Jurkat, Clone E6-1 (cell line): ENCODE measurements at regions not wholly inside any gene's neighbourhood (a gene's known extent, or its start where the extent isn't known, plus 50 kb on each side); places are given as distances from the start of the nearest gene placed in this dataset.

Source experiments
- DNase-seq: peaks from one replicate; pipeline ENCODE4 v3.0.0-alpha.2; 2011; ENCODE audit warnings: low read depth, low spot score
- H3K4me3 ChIP-seq: 2 replicates; pipeline ENCODE4 v1.5.1; 2011; ENCODE audit warnings: mild to moderate bottlenecking, low read length, control low read depth, moderate library complexity

GRCh38 chr9:28882529-28882928 is 1309.2 kb upstream of the C9orf72 start:
- DNase-seq = no peak
- no peak overlapping the region for H3K4me3 ChIP-seq

- no peak overlapping the region for H3K4me3 ChIP-seq
- DNase-seq = no peak
Measured at GRCh38 chr9:28883234-28883633, 1310.0 kb upstream of the C9orf72 start.

GRCh38 chr9:28887188-28887884 is 1314.1 kb upstream of the C9orf72 start:
- no peak for DNase-seq
- H3K4me3 ChIP-seq = no peak overlapping the region

GRCh38 chr9:28888806-28889205 is 1315.5 kb upstream of the C9orf72 start:
- DNase-seq = no peak
- no peak overlapping the region for H3K4me3 ChIP-seq

GRCh38 chr9:28892538-28892937 is 1319.3 kb upstream of the C9orf72 start:
- no peak overlapping the region for H3K4me3 ChIP-seq

GRCh38 chr9:28899267-28899666 is 1326.0 kb upstream of the C9orf72 start:
- no peak overlapping the region for H3K4me3 ChIP-seq
- DNase-seq = no peak

More at GRCh38 chr9:28892538-28892937, 1319.3 kb upstream of the C9orf72 start:
- DNase-seq = no peak

GRCh38 chr9:28899926-28900325 is 1326.6 kb upstream of the C9orf72 start:
- H3K4me3 ChIP-seq = no peak overlapping the region

GRCh38 chr9:28900406-28900805 is 1327.1 kb upstream of the C9orf72 start:
- no peak overlapping the region for H3K4me3 ChIP-seq
- DNase-seq = no peak

More at GRCh38 chr9:28899926-28900325, 1326.6 kb upstream of the C9orf72 start:
- no peak for DNase-seq

- no peak for DNase-seq
- no peak overlapping the region for H3K4me3 ChIP-seq
Measured at GRCh38 chr9:28909526-28909925, 1336.2 kb upstream of the C9orf72 start.

- no peak overlapping the region for H3K4me3 ChIP-seq
- no peak for DNase-seq
Measured at GRCh38 chr9:28912621-28913020, 1339.3 kb upstream of the C9orf72 start.

GRCh38 chr9:28915202-28915930 is 1342.1 kb upstream of the C9orf72 start:
- H3K4me3 ChIP-seq = no peak overlapping the region
- DNase-seq = no peak

GRCh38 chr9:28916348-28916747 is 1343.1 kb upstream of the C9orf72 start:
- no peak overlapping the region for H3K4me3 ChIP-seq
- DNase-seq = no peak

- no peak for DNase-seq
- no peak overlapping the region for H3K4me3 ChIP-seq
Measured at GRCh38 chr9:28921857-28922500, 1348.7 kb upstream of the C9orf72 start.

- no peak overlapping the region for H3K4me3 ChIP-seq
- no peak for DNase-seq
Measured at GRCh38 chr9:28922891-28923290, 1349.6 kb upstream of the C9orf72 start.

- H3K4me3 ChIP-seq = no peak overlapping the region
- DNase-seq = no peak
Measured at GRCh38 chr9:28923351-28923750, 1350.1 kb upstream of the C9orf72 start.

- DNase-seq = no peak
- no peak overlapping the region for H3K4me3 ChIP-seq
Measured at GRCh38 chr9:28925157-28925556, 1351.9 kb upstream of the C9orf72 start.

- H3K4me3 ChIP-seq = no peak overlapping the region
- DNase-seq = no peak
Measured at GRCh38 chr9:28926306-28926705, 1353.0 kb upstream of the C9orf72 start.

- no peak overlapping the region for H3K4me3 ChIP-seq
- DNase-seq = no peak
Measured at GRCh38 chr9:28927691-28928090, 1354.4 kb upstream of the C9orf72 start.

GRCh38 chr9:28929433-28929832 is 1356.2 kb upstream of the C9orf72 start:
- no peak overlapping the region for H3K4me3 ChIP-seq
- no peak for DNase-seq

GRCh38 chr9:28930766-28931165 is 1357.5 kb upstream of the C9orf72 start:
- DNase-seq = no peak
- no peak overlapping the region for H3K4me3 ChIP-seq
